Skeletal muscle satellite cell (primary cell): ENCODE measurements at regions not wholly inside any gene's neighbourhood (a gene's known extent, or its start where the extent isn't known, plus 50 kb on each side); places are given as distances from the start of the nearest gene placed in this dataset.
"Not testable (repeated sequence)": the region's sequence is repeated elsewhere in the genome, so short reads cannot be mapped to it uniquely, and the experiment has no call there.

ENCODE experiments used
- H3K27me3 ChIP-seq: 2 replicates; pipeline ENCODE4 v1.7.0; 2013; ENCODE audit warnings: low read length; ENCODE audit not compliant: control insufficient read depth, insufficient read depth
- H3K36me3 ChIP-seq: 2 replicates; pipeline ENCODE4 v1.7.0; 2013; ENCODE audit warnings: mild to moderate bottlenecking, control low read depth, low read length; ENCODE audit not compliant: insufficient read depth
- H3K4me1 ChIP-seq: 2 replicates; pipeline ENCODE4 v1.7.0; 2013; ENCODE audit warnings: low read length; ENCODE audit not compliant: control insufficient read depth, insufficient read depth
- H3K4me2 ChIP-seq: 2 replicates; pipeline ENCODE4 v1.7.0; 2013; ENCODE audit warnings: mild to moderate bottlenecking, low read length
- H3K4me3 ChIP-seq: 2 replicates; pipeline ENCODE4 v1.7.0; 2013; ENCODE audit warnings: low read length
- H3K9ac ChIP-seq: 2 replicates; pipeline ENCODE4 v1.7.0; 2013; ENCODE audit warnings: mild to moderate bottlenecking, low read depth, low read length, moderate library complexity
- H3K9me3 ChIP-seq: replicated peaks from 2 replicates; pipeline ENCODE4 v1.7.0; 2013; ENCODE audit warnings: mild to moderate bottlenecking, control low read depth, low read length

GRCh38 chr18:73119574-73119973 lies 251.8 kb upstream of the NETO1 start:
- H3K4me1 ChIP-seq, result no peaks in the 10 kb centered on the region
- no peak overlapping the region for H3K4me3 ChIP-seq
- H3K36me3 ChIP-seq, result no peaks in the 10 kb centered on the region
- H3K4me2 ChIP-seq, result no peak overlapping the region
- H3K9me3 ChIP-seq, result peaks cover 5% of the 10 kb centered on the region
- no peak overlapping the region for H3K9ac ChIP-seq
- no peaks in the 10 kb centered on the region for H3K27me3 ChIP-seq

GRCh38 chr18:73118121-73118816 lies 250.5 kb upstream of the NETO1 start:
- Histone ChIP-seq H3K27me3 (no peaks in the 10 kb centered on the region), H3K9me3 (peaks cover 5% of the 10 kb centered on the region), H3K4me3 (no peak overlapping the region), H3K36me3 (no peaks in the 10 kb centered on the region), H3K9ac (no peak overlapping the region), H3K4me1 (no peaks in the 10 kb centered on the region), H3K4me2 (no peak overlapping the region)

- Histone ChIP-seq H3K4me1 (no peaks in the 10 kb centered on the region), H3K9ac (no peak overlapping the region), H3K27me3 (no peaks in the 10 kb centered on the region), H3K4me2 (no peak overlapping the region), H3K4me3 (no peak overlapping the region), H3K9me3 (no peaks in the 10 kb centered on the region), H3K36me3 (no peaks in the 10 kb centered on the region)
These were observed 242.5 kb upstream of the NETO1 start for GRCh38 chr18:73110307-73110706.

- Histone ChIP-seq H3K27me3 (no peaks in the 10 kb centered on the region), H3K4me2 (no peak overlapping the region), H3K4me1 (no peaks in the 10 kb centered on the region), H3K4me3 (no peak overlapping the region), H3K9me3 (peaks cover 2% of the 10 kb centered on the region), H3K9ac (no peak overlapping the region), H3K36me3 (no peaks in the 10 kb centered on the region)
These were observed 234.2 kb upstream of the NETO1 start for GRCh38 chr18:73101977-73102376.

- H3K9me3 ChIP-seq, result not testable (repeated sequence)
These were observed 233.7 kb upstream of the NETO1 start for GRCh38 chr18:73101491-73101890.

GRCh38 chr18:73099759-73100158 lies 232.0 kb upstream of the NETO1 start:
- Histone ChIP-seq H3K9me3 (peaks cover 2% of the 10 kb centered on the region), H3K9ac (no peak overlapping the region), H3K4me2 (no peak overlapping the region), H3K36me3 (no peaks in the 10 kb centered on the region), H3K4me1 (no peaks in the 10 kb centered on the region), H3K4me3 (no peak overlapping the region), H3K27me3 (no peaks in the 10 kb centered on the region)

More at GRCh38 chr18:73101491-73101890, 233.7 kb upstream of the NETO1 start:
- H3K4me2 ChIP-seq, H3K36me3 ChIP-seq, H3K4me1 ChIP-seq, H3K4me3 ChIP-seq, H3K27me3 ChIP-seq, H3K9ac ChIP-seq: not testable (repeated sequence)

GRCh38 chr18:73093687-73094250 lies 226.0 kb upstream of the NETO1 start:
- Histone ChIP-seq H3K9ac (no peak overlapping the region), H3K4me3 (no peak overlapping the region), H3K36me3 (no peaks in the 10 kb centered on the region), H3K4me1 (no peaks in the 10 kb centered on the region), H3K27me3 (no peaks in the 10 kb centered on the region), H3K4me2 (no peak overlapping the region), H3K9me3 (peaks cover 5% of the 10 kb centered on the region)

GRCh38 chr18:73088445-73088844 lies 220.7 kb upstream of the NETO1 start:
- Histone ChIP-seq H3K9ac (no peak overlapping the region), H3K4me3 (no peak overlapping the region), H3K4me1 (no peaks in the 10 kb centered on the region), H3K4me2 (no peak overlapping the region), H3K27me3 (no peaks in the 10 kb centered on the region), H3K36me3 (no peaks in the 10 kb centered on the region), H3K9me3 (no peaks in the 10 kb centered on the region)

- H3K9ac ChIP-seq, result no peak overlapping the region
- H3K4me3 ChIP-seq, result no peak overlapping the region
- H3K27me3 ChIP-seq, result no peaks in the 10 kb centered on the region
- H3K9me3 ChIP-seq, result no peaks in the 10 kb centered on the region
- no peaks in the 10 kb centered on the region for H3K36me3 ChIP-seq
- H3K4me2 ChIP-seq, result no peak overlapping the region
- H3K4me1 ChIP-seq, result no peaks in the 10 kb centered on the region
These were observed 219.6 kb upstream of the NETO1 start for GRCh38 chr18:73087282-73087977.

GRCh38 chr18:73079920-73080319 lies 212.1 kb upstream of the NETO1 start:
- Histone ChIP-seq H3K4me2 (no peak overlapping the region), H3K9me3 (peaks cover 9% of the 10 kb centered on the region), H3K4me1 (no peaks in the 10 kb centered on the region), H3K9ac (no peak overlapping the region), H3K36me3 (no peaks in the 10 kb centered on the region), H3K4me3 (no peak overlapping the region), H3K27me3 (no peaks in the 10 kb centered on the region)

- H3K9me3 ChIP-seq, result no peaks in the 10 kb centered on the region
These were observed 193.0 kb upstream of the NETO1 start for GRCh38 chr18:73060666-73061288.

More at GRCh38 chr18:73060666-73061288, 193.0 kb upstream of the NETO1 start:
- H3K27me3 ChIP-seq, result no peaks in the 10 kb centered on the region
- no peaks in the 10 kb centered on the region for H3K4me1 ChIP-seq
- H3K9ac ChIP-seq, result no peak overlapping the region
- H3K4me3 ChIP-seq, result no peak overlapping the region
- H3K4me2 ChIP-seq, result no peak overlapping the region
- no peaks in the 10 kb centered on the region for H3K36me3 ChIP-seq
